ENCODE measurements at regions not wholly inside any gene's neighbourhood (a gene's known extent, or its start where the extent isn't known, plus 50 kb on each side); places are given as distances from the start of the nearest gene placed in this dataset.

DNA sequence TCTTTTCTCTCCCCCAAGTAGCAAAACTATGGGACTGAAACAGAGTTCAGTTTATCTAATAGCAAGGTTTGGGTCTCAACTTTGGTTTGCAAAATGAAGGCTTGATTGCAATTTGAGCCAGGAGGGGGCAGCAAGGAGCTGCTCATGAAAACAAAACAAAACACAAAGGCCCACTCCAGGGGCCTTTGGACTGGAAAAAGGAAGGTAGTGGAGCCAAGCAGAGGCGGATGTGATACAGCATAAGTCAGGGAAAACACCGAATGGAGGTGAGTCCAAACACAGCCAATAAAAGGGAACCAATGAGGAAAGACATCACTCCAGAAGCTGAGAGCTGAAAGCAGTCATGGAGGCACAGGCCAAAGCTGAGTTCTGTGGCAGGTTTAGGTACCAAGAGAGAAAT is 799.7 kb upstream of the ACVR2A start:
- no peak for TF ChIP-seq POLR2AphosphoS5 (IDR thresholded peaks at IDR 0.05; ENCODE audit: low read depth)
- TF ChIP-seq, protein P1, sequence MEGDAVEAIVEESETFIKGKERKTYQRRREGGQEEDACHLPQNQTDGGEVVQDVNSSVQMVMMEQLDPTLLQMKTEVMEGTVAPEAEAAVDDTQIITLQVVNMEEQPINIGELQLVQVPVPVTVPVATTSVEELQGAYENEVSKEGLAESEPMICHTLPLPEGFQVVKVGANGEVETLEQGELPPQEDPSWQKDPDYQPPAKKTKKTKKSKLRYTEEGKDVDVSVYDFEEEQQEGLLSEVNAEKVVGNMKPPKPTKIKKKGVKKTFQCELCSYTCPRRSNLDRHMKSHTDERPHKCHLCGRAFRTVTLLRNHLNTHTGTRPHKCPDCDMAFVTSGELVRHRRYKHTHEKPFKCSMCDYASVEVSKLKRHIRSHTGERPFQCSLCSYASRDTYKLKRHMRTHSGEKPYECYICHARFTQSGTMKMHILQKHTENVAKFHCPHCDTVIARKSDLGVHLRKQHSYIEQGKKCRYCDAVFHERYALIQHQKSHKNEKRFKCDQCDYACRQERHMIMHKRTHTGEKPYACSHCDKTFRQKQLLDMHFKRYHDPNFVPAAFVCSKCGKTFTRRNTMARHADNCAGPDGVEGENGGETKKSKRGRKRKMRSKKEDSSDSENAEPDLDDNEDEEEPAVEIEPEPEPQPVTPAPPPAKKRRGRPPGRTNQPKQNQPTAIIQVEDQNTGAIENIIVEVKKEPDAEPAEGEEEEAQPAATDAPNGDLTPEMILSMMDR (IDR thresholded peaks at IDR 0.05; ENCODE audit: insufficient read depth, low read length) = peak; percentile 40
- TF ChIP-seq, protein P2, sequence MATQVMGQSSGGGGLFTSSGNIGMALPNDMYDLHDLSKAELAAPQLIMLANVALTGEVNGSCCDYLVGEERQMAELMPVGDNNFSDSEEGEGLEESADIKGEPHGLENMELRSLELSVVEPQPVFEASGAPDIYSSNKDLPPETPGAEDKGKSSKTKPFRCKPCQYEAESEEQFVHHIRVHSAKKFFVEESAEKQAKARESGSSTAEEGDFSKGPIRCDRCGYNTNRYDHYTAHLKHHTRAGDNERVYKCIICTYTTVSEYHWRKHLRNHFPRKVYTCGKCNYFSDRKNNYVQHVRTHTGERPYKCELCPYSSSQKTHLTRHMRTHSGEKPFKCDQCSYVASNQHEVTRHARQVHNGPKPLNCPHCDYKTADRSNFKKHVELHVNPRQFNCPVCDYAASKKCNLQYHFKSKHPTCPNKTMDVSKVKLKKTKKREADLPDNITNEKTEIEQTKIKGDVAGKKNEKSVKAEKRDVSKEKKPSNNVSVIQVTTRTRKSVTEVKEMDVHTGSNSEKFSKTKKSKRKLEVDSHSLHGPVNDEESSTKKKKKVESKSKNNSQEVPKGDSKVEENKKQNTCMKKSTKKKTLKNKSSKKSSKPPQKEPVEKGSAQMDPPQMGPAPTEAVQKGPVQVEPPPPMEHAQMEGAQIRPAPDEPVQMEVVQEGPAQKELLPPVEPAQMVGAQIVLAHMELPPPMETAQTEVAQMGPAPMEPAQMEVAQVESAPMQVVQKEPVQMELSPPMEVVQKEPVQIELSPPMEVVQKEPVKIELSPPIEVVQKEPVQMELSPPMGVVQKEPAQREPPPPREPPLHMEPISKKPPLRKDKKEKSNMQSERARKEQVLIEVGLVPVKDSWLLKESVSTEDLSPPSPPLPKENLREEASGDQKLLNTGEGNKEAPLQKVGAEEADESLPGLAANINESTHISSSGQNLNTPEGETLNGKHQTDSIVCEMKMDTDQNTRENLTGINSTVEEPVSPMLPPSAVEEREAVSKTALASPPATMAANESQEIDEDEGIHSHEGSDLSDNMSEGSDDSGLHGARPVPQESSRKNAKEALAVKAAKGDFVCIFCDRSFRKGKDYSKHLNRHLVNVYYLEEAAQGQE (IDR thresholded peaks at IDR 0.05; ENCODE audit: insufficient replicate concordance, low read depth) = no peak

Measured in HL-60 (cell line).